GM12878 (cell line): ENCODE measurements at regions not wholly inside any gene's neighbourhood (a gene's known extent, or its start where the extent isn't known, plus 50 kb on each side); places are given as distances from the start of the nearest gene placed in this dataset.
A peak's percentile ranks its signal among the peaks of the same experiment; 100 is the strongest.

Experiments
- ATAC-seq: fragments of 200-7000 bp; cut with Tn5 transposase; 3 replicates; pipeline ENCODE4 v1.9.1; 2020; ENCODE audit warnings: mild to moderate bottlenecking, moderate library complexity
- BruUV-seq: library from RNA; stranded (reverse); fragments of 400-500 nt; replicated peaks from 2 replicates; lab custom pipeline; 2021; lab: Mats Ljungman, UMichigan
- CTCF ChIA-PET: fragments of 300-600 bp; sonication (Branson Sonifier 250); formaldehyde crosslinking; extraction: SDS; loops from one replicate; lab custom pipeline; 2021; ENCODE audit warnings: inconsistent platforms; lab: Yijun Ruan, JAX
- POLR2A ChIA-PET: fragments of 350-600 bp; formaldehyde crosslinking; extraction: SDS; loops from one replicate; lab custom pipeline; 2021; ENCODE audit warnings: inconsistent platforms; lab: Charles Lee
- RAD21 ChIA-PET: fragments of 300-600 bp; sonication (Branson Sonifier 250); formaldehyde crosslinking; loops from one replicate; lab custom pipeline; 2023; ENCODE audit warnings: antibody characterized with exemption; ENCODE audit not compliant: unreplicated experiment; lab: Charles Lee
- SMC1A ChIA-PET: fragments of 300-600 bp; sonication (Branson Sonifier 250); formaldehyde crosslinking; loops from one replicate; lab custom pipeline; 2023; ENCODE audit not compliant: unreplicated experiment, uncharacterized antibody; lab: Charles Lee
- DNase-seq: peaks from one replicate; pipeline ENCODE4 v3.0.0-alpha.2; 2011; ENCODE audit warnings: low read depth, low spot score
- FAIRE-seq: peaks from 3 replicates; lab custom pipeline; 2011; peaks lifted over from hg19 to GRCh38; lab: Jason Lieb, UNC
- H2AFZ ChIP-seq: 2 replicates; pipeline ENCODE4 v1.6.0; 2011; ENCODE audit warnings: low read depth, low read length, control low read depth; ENCODE audit not compliant: control insufficient read depth
- H3K27ac ChIP-seq: 2 replicates; pipeline ENCODE4 v1.5.1; 2011; ENCODE audit warnings: control low read depth; ENCODE audit not compliant: control insufficient read depth, insufficient read depth
- H3K27me3 ChIP-seq, 2 experiments: replicated peaks in 1 of 2; 2 replicates each; pipeline versions ENCODE4 v1.6.0 to v1.6.1; 2011; ENCODE audit warnings: low read length in 1 of 2; ENCODE audit not compliant: control insufficient read depth in 2 of 2, insufficient read depth in 2 of 2
- H3K36me3 ChIP-seq, 2 experiments: 2 replicates each; pipeline ENCODE4 v1.5.1; 2011; ENCODE audit warnings: low read length in 1 of 2; ENCODE audit not compliant: control insufficient read depth in 2 of 2, insufficient read depth in 2 of 2
- H3K4me1 ChIP-seq: 2 replicates; pipeline ENCODE4 v1.6.1; 2011; ENCODE audit warnings: mild to moderate bottlenecking, low read length, moderate library complexity, mixed read lengths; ENCODE audit not compliant: control insufficient read depth, insufficient read depth
- H3K4me2 ChIP-seq: 2 replicates; pipeline ENCODE4 v1.6.0; 2011; ENCODE audit warnings: control low read depth; ENCODE audit not compliant: control insufficient read depth, insufficient read depth
- H3K4me3 ChIP-seq: fragments of 200-600 bp; sonication (generic); 2 replicates; pipeline ENCODE4 v1.5.1; 2016
- H3K79me2 ChIP-seq: 2 replicates; pipeline ENCODE4 v1.6.0; 2011; ENCODE audit warnings: low read length; ENCODE audit not compliant: control insufficient read depth, insufficient read depth
- H3K9ac ChIP-seq: 2 replicates; pipeline ENCODE4 v1.8.0; 2011; ENCODE audit warnings: low read length, control low read depth, mixed read lengths; ENCODE audit not compliant: control insufficient read depth, insufficient read depth
- H3K9me3 ChIP-seq: replicated peaks from 3 replicates; pipeline ENCODE4 v1.5.1; 2011; ENCODE audit warnings: mild to moderate bottlenecking, low read length; ENCODE audit not compliant: control insufficient read depth, insufficient read depth
- H4K20me1 ChIP-seq: 2 replicates; pipeline ENCODE4 v1.6.0; 2011; ENCODE audit not compliant: control insufficient read depth, insufficient read depth
- GATAD2B ChIP-seq: fragments of 450-650 bp; conservative IDR thresholded peaks from 2 replicates; pipeline ENCODE4 v1.6.1; 2017; ENCODE audit warnings: low read depth, mild to moderate bottlenecking, moderate library complexity
- JUNB ChIP-seq: IDR thresholded peaks from 2 replicates; pipeline ENCODE4 v1.6.1; 2016; ENCODE audit warnings: antibody characterized with exemption, mild to moderate bottlenecking
- JUND ChIP-seq: IDR thresholded peaks from 2 replicates; pipeline ENCODE4 v1.6.1; 2012; ENCODE audit warnings: low read depth, mild to moderate bottlenecking, low read length, improper control_type of control experiment, moderate library complexity
- PAX8 ChIP-seq: fragments of 450-650 bp; IDR thresholded peaks from 2 replicates; pipeline ENCODE4 v1.6.1; 2017; ENCODE audit warnings: mild to moderate bottlenecking, moderate library complexity
- RFX5 ChIP-seq: IDR thresholded peaks from 2 replicates; pipeline ENCODE4 v1.6.1; 2011; ENCODE audit warnings: low read depth, low read length, improper control_type of control experiment
- RUNX3 ChIP-seq: IDR thresholded peaks from 2 replicates; pipeline ENCODE4 v1.6.1; 2012; ENCODE audit warnings: low read length, inconsistent platforms
- SIX5 ChIP-seq: IDR thresholded peaks from 2 replicates; pipeline ENCODE4 v1.6.1; 2011; ENCODE audit warnings: mild to moderate bottlenecking, low read depth, low read length, moderate library complexity; ENCODE audit not compliant: severe bottlenecking
- SMAD5 ChIP-seq: IDR thresholded peaks from 2 replicates; pipeline ENCODE4 v1.6.1; 2016; ENCODE audit warnings: antibody characterized with exemption, low read depth
- TBL1XR1 ChIP-seq: IDR thresholded peaks from 2 replicates; pipeline ENCODE4 v1.6.1; 2012; ENCODE audit warnings: low read depth, low read length, improper control_type of control experiment
- TCF7 ChIP-seq: IDR thresholded peaks from 2 replicates; pipeline ENCODE4 v1.6.1; 2014; ENCODE audit warnings: antibody characterized with exemption, borderline replicate concordance
- WGBS: methylation state at CpG from one replicate; pipeline ENCODE4 v1.1.6; 2016; ENCODE audit warnings: low lambda C conversion rate; ENCODE audit not compliant: insufficient replicate concordance, insufficient coverage; ENCODE audit errors: missing lambda C conversion rate; 5-methylcytosine and 5-hydroxymethylcytosine counted together
- in situ Hi-C: fragments of 300-500 bp; cut with MboI; formaldehyde crosslinking; loops from 9 replicates; pipeline ENCODE4 v1.14.3; 2018; ENCODE audit warnings: mixed read lengths
- intact Hi-C: fragments of 100-400 bp; cut with micrococcal nuclease; formaldehyde crosslinking; loops from one replicate; pipeline ENCODE4 v1.14.2; 2022; ENCODE audit not compliant: unreplicated experiment

- TF ChIP-seq JUNB: no peak
- no peak for TF ChIP-seq SIX5
- no peak for TF ChIP-seq RFX5
- no peak for TF ChIP-seq JUND
- no peak for TF ChIP-seq TCF7
- no peak for TF ChIP-seq GATAD2B
- no peak for TF ChIP-seq TBL1XR1
Measured at GRCh38 chr6:163721922-163722692, 307.6 kb downstream of the QKI start (continued).

DNA sequence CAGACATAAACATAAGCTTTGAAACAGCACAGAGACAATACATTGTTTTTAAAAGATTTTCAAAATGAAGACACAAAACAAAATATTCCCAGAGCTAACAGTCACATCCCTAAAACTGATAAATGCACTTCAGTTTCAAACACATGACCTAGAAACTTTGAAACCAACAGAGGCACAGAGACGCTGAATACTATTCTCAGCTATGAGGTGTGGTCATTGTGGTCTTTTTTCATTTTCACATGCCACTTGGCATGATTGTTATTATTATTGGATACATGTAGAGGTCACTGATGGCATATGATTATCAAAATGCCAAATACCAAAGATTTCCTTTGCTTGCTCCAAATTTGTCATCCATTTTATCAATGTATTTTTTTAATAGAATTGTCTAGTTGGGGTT is 306.9 kb downstream of the QKI start:
- Histone ChIP-seq H3K4me3 (no peak overlapping the region), H3K79me2 (no peaks in the 10 kb centered on the region)
- no peak; the same call in 2 of the 3 replicates for ATAC-seq
- TF ChIP-seq RUNX3 (0 out of 2 replicates have a peak, but pooled peaks have one; percentile 5), PAX8 (no peak), SMAD5 (no peak)
- TF ChIP-seq, all 136 proteins: peak for 1
- ChIA-PET SMC1A (no interaction called here), CTCF (no interaction called here), RAD21 (no interaction called here), POLR2A (no interaction called here)
- in situ Hi-C loops (no loop called here), intact Hi-C loops (no loop called here)
- Histone ChIP-seq H3K27me3 (no peaks in the 10 kb centered on the region), H2AFZ (no peak overlapping the region), H4K20me1 (no peaks in the 10 kb centered on the region), H3K36me3 (no peaks in the 10 kb centered on the region), H3K4me1 (peaks cover 13% of the 10 kb centered on the region; the same call in 1 of the 2 replicates), H3K9ac (no peak overlapping the region), H3K9me3 (no peaks in the 10 kb centered on the region), H3K27ac (no peak overlapping the region), H3K4me2 (no peak overlapping the region)
- WGBS: 7% methylated on average over 1 of the region's 1 CpG
- no TSS peak for BruUV-seq
- no peak for DNase-seq
- no peak for FAIRE-seq
